Thyroid gland (tissue), 4 donors: ENCODE measurements at regions not wholly inside any gene's neighbourhood (a gene's known extent, or its start where the extent isn't known, plus 50 kb on each side); places are given as distances from the start of the nearest gene placed in this dataset.

Experiments
- POLR2A ChIP-seq, 2 donors: fragments of 450-650 bp; IDR thresholded peaks; one replicate each; pipeline ENCODE4 v1.6.1; 2017; ENCODE audit warnings: antibody characterized with exemption in 2 of 2, mild to moderate bottlenecking in 2 of 2, moderate library complexity in 1 of 2
- TF ChIP-seq, protein P1 (sequence below), 6 experiments: fragments of 200-600 bp in 3 of 6; fragments of 450-650 bp in 3 of 6; sonication (generic) in 3 of 6; IDR thresholded peaks; one replicate each; pipeline ENCODE4 v1.5.1; 2016 to 2019; ENCODE audit warnings: antibody characterized with exemption in 6 of 6, mild to moderate bottlenecking in 2 of 6, inconsistent platforms in 1 of 6, moderate library complexity in 1 of 6

DNA sequence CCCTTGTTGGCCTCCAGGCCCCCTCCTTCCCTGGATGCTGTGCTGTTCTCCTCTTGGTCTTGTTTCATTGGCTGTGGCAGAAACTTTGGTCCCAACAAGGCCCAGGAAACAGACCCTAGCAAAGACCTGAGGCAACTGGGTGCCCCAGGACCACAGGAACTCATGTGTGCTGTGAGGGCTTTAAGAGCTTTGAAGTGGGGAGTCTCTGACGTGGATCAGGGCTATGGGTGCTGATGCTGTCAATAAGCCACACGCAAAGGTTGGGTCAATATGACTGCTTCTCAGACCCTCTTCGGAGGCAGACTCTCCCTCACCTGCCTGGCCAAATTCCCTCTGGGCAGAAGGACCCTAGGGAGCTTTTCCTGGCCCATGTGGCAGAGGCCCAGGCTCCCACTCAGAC lies 91.5 kb upstream of the MLN start:
- TF ChIP-seq, protein P1, sequence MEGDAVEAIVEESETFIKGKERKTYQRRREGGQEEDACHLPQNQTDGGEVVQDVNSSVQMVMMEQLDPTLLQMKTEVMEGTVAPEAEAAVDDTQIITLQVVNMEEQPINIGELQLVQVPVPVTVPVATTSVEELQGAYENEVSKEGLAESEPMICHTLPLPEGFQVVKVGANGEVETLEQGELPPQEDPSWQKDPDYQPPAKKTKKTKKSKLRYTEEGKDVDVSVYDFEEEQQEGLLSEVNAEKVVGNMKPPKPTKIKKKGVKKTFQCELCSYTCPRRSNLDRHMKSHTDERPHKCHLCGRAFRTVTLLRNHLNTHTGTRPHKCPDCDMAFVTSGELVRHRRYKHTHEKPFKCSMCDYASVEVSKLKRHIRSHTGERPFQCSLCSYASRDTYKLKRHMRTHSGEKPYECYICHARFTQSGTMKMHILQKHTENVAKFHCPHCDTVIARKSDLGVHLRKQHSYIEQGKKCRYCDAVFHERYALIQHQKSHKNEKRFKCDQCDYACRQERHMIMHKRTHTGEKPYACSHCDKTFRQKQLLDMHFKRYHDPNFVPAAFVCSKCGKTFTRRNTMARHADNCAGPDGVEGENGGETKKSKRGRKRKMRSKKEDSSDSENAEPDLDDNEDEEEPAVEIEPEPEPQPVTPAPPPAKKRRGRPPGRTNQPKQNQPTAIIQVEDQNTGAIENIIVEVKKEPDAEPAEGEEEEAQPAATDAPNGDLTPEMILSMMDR (IDR thresholded peaks at IDR 0.05) = no peak
- TF ChIP-seq POLR2A (IDR thresholded peaks at IDR 0.05) = no peak
